Activated CD8-positive, alpha-beta memory T cell treated with anti-CD3 and anti-CD28 coated beads, Interleukin-2, amount 50 U/mL, for 48 hours (primary cell): ENCODE measurements at regions not wholly inside any gene's neighbourhood (a gene's known extent, or its start where the extent isn't known, plus 50 kb on each side); places are given as distances from the start of the nearest gene placed in this dataset.

Source experiments
- DNase-seq: peaks from one replicate; pipeline ENCODE4 v3.0.0-alpha.2; 2020

DNA sequence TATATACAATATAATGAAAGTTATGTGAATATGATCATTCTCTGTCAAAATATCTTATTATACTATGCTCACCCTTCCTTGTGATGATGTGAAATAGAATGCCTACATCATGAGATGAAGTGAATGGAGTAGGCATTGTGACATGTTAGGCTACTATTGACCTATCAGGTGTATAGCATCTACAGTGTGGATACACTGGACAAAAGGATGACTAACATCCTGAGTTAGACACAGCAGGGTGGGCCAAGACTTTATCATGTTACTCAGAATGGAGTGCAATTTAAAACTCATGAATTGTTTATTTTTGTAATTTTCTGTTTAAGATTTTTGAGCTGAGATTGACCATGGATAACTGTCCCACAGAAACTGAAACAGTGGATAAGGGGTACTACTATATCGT, 53.4 kb upstream of the NAV3 start:
- no peak for DNase-seq

DNA sequence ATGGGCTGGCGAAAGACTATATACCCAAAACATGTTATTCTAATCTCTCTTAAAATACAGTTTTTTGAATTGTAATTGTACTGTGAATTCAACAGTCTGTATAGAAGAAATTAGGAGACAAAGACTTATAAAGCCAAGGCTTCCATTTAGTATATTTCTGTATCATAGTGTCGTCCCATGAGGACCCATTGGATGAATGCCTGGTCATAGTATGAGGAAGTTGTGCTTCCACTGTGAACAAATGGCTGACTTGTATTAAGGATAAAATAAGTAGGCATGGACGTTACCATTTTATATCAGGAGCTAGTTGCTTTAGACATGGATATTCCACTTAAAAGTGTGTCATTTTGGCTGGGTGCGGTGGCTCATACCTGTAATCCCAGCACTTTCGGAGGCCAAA, 55.9 kb upstream of the NAV3 start:
- no peak for DNase-seq

DNA sequence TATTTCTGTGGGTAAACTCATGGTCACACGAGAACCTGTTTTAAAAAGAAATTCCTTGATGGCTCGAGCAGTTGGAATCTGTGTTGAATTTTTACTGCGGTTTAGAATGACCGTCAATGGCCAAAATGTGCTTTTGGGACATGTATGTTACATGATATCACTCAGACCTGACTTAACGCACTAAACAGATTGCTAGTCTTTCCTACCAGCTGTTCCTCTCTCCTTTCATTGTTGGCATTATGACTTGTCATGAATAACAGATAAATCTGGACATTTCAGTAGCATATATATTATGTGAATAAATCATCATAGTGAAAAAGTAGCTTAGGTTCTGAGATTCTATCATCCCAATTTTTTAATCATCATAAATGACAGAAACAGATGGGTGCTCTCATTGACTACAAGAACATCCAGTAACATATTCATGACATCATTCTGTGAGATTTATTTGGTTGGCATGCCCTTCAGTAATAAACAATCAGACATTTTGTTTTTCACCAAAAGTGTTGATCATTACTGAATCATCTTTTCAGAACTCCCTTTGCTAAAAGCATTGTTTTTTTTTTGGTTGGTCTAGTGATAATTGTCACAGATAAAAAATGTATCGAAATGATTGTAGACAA, 57.9 kb upstream of the NAV3 start:
- DNase-seq = no peak

- no peak for DNase-seq
Measured at GRCh38 chr12:77768558-77768957, 62.1 kb upstream of the NAV3 start.

GRCh38 chr12:77767756-77768343, 62.8 kb upstream of the NAV3 start:
- no peak for DNase-seq

DNA sequence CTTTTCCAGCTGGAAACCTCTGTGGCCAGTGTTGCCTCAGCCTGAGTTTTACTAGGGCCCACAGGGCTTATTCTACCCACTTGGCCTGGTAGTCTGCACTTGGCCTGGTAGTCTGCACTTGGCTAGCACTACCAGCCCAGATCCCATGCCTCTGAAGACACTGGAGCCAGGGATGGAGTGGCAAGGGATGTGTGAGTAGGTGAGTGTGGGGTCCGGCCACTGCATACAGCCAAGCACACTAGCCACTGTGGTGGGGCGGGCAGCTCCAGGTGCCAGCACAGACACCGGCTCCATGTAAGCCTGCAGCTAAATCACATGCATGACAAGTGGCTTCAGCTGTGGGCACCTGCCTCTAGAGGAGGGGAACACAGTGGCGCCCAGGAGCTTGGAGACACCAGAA, 63.4 kb upstream of the NAV3 start:
- no peak for DNase-seq

DNA sequence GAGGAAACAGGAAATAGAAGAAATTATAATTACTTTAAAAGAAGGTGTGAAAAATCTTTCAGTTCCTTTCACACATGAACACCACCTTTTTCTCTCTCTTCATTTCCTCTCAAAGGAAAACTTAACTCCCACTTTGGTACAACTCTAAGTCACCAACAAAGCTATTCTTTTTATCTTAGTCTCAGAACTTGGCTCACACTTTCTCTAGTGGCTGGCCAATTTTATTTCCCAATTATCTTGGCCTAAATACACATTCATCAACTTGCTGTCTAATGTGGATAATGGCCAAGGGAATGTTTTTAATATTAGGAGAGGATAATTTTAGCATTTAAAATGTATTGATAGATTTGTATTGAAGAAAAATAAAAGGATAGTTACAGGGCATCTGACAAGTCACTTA, 64.5 kb upstream of the NAV3 start:
- no peak for DNase-seq

DNA sequence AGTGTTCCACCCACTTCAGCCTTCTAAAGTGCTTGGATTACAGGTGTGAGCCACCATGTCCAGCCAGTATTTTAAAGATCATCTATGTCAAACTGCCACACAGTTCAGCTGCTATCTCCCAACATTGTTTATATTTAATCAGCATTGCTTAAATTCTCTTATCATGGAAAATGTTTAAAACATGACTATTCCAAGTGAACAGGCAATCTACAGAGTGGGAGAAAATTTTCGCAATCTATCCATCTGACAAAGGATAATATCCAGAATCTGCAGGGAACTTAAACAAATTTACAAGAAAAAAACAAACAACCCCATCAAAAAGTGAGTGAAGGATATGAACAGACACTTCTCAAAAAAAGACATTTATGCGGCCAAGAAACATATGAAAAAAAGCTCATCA, 69.4 kb upstream of the NAV3 start:
- no peak for DNase-seq

GRCh38 chr12:77760271-77761025, 70.2 kb upstream of the NAV3 start:
- no peak for DNase-seq

GRCh38 chr12:77754086-77754485, 76.6 kb upstream of the NAV3 start:
- DNase-seq = no peak

DNA sequence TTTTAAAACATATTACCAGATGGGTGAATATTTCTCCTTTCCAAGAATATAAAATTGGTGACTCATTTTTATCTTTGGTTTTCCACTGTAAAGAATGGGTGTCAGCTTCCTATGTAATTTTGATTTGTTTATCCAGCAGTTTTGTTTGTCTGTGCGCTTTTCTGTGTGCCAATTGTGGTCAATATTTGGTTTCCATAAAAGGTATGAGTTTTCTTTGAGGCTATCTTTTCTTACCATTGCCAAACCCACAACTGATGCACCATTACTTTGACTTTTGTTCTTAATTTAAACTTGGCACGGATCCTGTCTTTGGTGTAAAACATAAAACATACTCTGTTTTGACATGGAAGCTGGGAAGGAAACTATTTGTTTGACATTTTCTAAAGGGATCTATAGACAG, 78.8 kb upstream of the NAV3 start:
- DNase-seq = no peak

GRCh38 chr12:77746096-77746495, 84.6 kb upstream of the NAV3 start:
- no peak for DNase-seq

- DNase-seq = no peak
Measured at GRCh38 chr12:77745624-77746023, 85.1 kb upstream of the NAV3 start.

DNA sequence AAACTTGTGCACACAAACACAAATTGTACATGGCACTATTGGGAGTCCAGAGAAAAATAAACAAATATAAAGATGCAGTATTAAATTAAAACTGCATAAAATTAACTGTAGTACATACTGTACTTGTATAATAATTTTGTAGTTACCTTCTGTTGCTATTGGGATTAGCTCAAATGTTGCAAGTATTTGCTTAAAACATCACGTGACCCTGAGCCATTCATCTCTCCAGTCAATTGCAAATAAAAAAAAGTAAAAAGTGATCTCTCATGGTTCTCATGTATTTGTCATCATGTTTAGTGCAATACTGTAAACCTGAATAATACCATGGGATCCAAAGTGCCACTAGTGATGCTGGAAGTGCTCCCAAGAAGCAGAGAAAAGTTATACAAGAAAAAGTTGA, 88.1 kb upstream of the NAV3 start:
- DNase-seq = no peak

- no peak for DNase-seq
Measured at GRCh38 chr12:77741974-77742517, 88.6 kb upstream of the NAV3 start.

DNA sequence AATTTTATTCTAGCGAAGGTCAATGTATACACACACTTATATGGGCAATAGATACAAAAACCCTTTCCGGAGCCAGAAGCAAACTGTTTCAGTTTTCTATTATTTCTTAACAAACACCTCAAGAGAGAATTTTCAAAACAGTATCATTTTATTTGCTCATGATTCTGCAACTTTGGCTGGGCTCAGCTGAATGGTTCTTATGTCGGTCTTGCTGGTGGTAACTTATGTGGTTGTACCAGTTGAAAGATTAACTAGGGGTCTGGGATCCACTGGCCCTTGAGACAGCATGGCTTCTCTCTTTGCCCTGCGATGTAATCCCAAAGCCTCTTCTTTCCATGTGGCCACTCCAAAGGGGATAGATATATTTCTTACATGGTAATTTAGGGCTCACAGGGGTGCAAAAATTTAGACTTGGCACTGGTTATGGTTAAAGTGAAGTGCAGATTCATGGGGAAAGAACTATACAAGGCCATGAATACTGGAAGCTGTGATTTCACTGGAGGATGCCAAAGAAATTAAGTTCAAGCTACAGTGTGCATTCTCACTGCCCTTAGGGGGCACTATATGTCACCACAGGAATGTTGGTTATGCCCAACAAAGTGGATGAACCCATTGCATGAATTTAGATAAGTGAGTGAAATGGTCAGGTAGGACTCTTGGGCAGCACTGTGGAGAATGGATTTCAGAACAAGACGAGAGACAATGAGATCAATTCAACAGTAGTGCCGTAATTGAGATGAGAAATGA, 94.3 kb upstream of the NAV3 start:
- no peak for DNase-seq

- DNase-seq = no peak
Measured at GRCh38 chr12:77734214-77734883, 96.3 kb upstream of the NAV3 start.

DNA sequence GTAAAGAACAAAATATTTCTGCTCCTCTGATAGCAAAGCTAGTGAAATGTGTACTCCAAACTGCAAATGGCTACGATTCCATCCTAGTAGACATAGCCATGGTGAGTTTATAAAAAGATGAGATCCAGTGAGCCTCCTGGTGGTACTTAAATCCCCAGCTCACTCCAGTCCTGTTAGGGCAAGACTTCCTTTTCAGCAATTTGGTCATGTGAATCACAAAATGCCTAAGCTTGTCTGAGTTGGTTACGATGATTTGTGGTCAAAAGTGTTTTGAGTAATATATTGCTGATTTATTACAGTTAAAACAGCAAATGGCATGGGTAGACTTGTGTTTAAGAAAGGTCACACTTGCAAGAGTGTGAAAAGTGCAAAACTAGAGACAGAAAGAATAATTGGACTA, 102.7 kb upstream of the NAV3 start:
- no peak for DNase-seq

GRCh38 chr12:77727442-77728001, 103.2 kb upstream of the NAV3 start:
- no peak for DNase-seq

- DNase-seq = no peak
Measured at GRCh38 chr12:77725611-77726010, 105.1 kb upstream of the NAV3 start.

- no peak for DNase-seq
Measured at GRCh38 chr12:77724367-77724957, 106.2 kb upstream of the NAV3 start.

- DNase-seq = no peak
Measured at GRCh38 chr12:77723308-77723707, 107.4 kb upstream of the NAV3 start.
